NCI-H2081 treated with DMSO at 0.1 percent for 48 hours (cell line): ENCODE measurements at regions not wholly inside any gene's neighbourhood (a gene's known extent, or its start where the extent isn't known, plus 50 kb on each side); places are given as distances from the start of the nearest gene placed in this dataset.
"Not testable (repeated sequence)": the region's sequence is repeated elsewhere in the genome, so short reads cannot be mapped to it uniquely, and the experiment has no call there.

Source experiments
- DNase-seq: peaks from one replicate; lab custom pipeline; 2025; lab: John Stamatoyannopoulos, UW

DNA sequence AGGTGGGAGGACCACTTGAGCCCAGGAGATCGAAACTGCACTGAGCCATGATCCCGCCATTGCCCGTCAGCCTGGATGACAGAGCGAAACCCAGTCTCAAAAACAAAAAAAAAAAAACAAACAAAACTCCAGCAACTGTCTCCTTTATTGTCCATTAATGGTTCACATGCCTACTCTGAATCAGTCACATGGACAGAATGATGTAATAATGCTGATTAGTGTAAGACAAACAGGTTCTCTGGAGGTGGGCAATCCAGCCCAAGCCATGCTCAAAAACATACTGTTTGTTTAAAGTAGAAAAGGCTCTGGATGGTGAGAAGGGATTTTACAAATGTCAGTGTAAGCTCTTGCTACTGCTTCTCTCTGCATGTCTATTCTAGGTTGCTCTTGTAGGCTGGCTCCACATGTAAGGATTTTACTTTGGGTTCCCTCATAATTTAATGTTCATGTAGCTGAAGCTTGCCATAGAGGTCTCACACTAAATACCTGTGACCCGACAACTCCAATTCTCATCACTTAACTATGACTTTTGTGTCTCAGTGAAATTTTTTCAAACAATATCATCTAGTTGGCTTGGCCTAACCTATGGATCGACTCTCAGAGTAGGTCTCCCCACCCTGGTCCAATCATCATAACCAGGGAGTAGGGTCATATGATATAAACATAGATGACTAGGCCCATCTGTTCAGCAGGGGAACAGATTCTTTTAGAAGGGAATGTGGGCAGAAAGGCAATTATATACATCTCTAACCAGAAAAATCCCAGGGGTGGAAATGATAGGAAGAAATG lies 83.9 kb upstream of the SLC39A10 start:
- no peak for DNase-seq

DNA sequence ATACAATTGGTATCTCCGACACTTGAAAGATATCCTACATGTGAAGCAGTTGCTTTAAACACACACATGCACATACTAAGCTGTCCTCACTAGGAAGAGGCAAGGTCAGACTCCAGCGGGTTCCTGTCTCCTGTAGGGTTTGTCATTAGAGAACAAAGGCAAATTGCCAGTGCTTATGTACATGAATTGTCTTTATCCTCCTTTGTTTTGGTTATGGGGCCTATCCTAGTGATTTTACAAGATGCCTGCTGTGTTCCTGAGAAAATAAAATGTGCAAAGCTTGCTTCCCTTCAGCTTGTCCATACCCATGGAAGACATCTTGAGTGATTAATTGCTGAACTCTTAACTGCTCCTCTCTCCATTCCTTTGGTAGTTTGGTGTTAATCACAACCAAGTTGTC lies 86.7 kb upstream of the SLC39A10 start:
- no peak for DNase-seq

DNA sequence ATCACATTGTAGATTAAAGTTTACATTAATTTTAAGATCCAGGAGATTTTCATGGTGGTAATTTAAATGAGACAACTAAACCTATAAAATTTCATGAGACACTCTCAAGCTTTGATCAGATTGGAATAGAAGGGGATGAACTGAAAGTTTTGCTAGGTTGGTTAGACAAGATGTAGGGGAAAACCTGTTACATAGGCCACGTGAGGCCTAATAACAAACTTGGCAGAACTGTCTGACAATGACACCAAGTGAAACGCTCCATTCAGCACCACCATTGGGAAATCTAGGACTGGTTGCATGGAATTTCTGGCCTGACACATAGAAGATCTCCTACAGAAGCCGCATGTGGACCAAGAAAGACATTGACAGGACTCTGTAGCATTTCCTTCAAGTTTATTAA lies 87.8 kb upstream of the SLC39A10 start:
- no peak for DNase-seq

DNA sequence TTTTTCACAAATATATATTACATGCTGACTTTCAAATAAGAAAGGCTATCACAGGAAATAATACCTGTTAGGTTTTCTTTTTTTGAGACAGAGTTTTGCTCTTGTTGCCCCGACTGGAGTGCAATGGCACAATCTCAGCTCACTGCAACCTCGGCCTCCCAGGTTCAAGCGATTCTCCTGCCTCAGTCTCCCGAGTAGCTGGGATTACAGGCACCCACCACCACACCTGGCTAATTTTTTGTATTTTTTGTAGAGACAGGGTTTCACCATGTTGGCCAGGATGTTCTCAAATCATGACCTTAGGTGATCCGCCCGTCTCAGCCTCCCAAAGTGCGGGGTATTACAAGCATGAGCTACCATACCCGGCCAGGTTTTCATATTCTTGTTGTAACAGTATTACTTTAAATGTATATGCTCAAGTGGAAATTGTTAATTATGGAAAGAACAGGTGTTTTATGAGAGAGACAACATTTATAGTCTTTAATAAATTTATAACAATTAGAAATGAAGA lies 92.3 kb upstream of the SLC39A10 start:
- not testable (repeated sequence) for DNase-seq

DNA sequence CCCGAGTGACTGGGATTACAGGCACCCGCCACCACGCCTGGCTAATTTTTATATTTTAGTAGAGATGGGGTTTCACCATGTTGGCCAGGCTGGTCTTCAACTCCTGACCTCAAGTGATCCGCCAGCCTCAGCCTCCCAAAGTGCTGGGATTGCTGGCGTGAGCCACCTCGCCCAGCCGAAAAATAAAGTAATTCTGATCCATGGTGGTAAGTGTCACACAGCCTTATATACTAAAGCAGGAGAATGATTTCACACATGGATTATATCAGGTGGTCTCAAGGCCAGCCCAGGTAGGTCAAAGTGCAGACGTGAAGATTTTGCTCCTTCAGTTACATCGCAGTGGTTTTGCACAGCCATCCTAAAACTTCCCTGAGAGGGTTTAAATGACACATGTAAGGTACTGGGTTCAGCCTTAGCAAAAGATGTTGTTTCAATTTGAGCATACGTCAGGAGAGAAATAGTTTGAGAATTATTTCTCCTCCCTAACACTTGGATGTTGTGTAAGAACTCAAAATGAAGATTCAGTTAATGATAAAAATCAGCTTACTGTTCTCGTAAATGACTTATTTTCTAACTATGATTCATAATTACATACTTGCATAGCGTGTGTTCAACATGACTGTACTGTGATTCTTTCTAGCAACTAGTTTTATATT lies 93.0 kb upstream of the SLC39A10 start:
- no peak for DNase-seq

DNA sequence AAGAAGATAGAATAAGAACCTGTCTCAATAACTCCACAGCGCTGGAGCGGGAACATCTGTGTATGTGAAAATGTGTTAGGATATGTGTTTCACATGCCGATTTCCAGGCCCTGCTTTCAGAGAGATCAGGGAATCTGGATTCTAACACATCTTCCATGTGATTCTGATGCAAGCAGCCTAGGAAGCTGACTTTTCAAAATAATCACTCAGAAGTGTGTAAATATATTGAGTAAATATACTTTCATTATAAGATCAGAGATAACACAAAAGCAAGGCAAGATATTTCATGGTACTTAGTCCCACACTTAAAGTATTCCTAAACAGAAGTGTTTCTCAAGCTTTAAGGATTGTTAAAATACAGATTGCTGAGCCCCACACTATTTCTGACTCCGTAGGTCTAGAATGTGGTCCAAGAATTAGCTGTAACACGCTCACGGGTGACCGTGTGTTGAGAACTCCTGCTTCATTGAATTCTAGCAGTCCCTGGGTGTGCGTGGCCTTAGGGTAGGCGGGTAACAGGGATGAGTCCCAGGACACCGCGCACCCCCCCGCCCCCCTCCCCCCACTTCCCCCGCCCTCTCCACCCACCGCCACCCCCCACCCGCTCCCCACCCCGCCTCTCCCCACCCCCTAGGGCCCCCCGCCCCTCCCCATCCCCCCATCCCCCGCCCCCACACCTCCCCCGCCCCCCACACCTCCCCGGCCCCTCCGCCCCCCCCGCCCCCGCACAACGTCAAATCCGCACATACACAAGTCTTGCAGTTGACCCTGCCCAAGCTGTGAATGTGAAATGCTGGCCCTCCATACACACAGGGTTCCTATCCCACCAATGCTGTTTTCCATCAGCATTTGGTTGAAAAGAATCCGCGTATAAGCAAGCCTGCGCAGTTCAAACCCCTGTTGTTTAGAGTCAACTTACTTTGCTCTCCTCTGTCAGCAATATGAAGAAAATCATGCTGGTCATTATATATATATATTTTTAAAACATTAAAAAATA lies 94.2 kb upstream of the SLC39A10 start:
- no peak for DNase-seq

DNA sequence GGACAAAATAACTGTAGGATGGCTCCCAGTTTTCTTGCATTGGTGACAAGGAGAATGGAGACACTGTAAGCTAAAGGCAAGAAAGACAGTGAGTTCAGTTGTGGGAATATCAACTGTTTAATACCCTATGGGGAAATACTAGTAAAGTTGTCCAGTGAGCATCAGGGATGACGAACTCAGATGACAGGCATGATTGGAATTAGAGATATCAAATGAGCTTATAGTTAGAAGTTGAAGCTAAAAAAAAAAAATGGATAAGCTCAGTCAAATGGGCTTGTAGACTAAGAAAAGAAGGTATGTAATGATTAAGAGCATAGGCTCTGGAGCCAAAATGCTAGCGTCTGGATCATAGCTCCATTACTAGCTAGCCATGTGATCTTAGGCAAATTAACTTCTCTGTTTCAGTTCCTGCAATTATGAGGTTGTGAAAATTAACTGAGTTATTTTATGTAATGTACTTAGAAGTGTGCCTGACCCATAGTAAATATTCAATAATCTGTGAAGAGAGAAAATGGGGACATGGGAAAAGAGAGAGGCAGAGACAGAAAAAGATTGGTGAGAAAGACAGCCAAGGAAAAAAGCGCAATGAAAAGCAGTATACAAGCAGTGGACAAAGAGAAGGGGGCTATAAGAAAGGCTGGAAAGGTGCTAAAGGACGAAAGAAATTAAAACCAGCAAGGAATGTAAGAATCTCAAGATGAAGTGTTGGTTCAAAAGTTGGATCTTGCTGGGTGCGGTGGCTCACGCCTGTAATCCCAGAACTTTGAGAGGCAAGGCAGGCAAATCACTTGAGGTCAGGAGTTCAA lies 95.7 kb upstream of the SLC39A10 start:
- no peak for DNase-seq

DNA sequence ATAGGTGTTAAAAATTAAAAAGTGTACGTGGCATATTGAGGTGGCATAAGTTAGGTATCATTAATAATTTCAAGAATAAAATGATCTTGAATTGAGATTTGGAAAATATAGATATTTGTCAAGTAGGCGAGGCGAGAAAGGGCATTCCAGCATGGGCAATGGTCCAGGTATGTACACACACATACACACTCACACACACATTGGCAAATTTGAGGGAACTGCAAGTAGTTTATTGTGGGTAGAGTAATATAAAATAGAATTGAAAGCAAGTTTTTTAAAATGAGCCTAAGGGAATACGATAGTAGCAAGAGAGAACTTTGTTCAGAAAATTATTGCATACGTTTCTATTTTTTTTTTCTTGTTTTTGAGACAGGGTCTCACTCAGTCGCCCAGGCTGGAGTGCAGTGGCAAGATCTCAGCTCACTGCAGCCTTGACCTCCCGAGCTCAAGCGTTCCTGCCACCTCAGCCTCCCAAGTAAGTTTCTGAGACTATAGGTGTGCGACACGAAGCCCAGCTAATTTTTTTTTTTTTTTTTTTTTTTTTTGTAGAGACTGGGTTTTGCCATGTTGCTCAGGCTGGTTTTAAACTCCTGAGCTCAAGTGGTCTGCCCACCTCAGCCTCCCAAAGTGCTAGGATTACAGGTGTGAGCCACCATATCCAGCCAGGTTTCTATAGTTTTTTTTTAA lies 96.7 kb upstream of the SLC39A10 start:
- DNase-seq = no peak

DNA sequence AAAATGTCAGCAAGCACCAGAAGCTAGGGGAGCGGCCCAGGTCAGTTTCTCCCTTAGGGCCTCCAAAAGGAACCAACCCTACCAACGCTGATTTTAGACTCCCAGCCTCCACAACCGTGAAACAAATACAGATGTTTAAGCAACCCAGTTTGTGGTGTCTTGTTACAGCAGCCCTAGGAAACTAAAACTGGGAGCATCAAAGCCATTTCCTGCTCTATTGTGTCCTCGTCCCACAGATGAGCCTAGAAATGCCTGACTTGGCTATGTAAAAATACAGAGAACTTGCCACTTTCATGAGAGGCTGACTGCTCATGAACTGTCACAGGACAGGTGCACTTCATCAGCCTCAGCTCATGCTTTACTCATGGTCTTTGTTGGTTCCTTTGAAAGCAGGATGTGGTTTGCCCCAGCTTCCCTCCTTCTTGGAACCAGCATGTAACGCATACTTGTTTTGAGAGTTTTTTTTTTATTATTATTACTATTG lies 97.6 kb upstream of the SLC39A10 start:
- DNase-seq = no peak

DNA sequence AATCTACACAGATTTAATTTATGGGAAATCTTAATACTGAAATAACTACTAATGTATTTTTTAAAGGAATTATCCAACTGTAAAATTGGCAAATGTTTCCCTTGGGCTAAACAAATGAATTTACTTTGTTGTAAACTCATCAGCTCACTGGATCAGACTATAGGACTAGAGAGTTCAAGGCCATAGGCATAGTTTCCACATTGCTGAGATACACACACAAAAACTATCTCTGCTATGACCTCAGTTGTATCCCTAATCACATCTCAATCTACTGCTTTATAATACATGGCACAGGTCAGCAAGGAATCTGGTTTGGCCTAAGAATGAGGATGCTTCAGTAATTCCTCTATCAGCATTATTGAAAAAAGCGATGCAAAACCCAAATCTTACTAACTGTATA lies 101.1 kb upstream of the SLC39A10 start:
- DNase-seq = no peak

DNA sequence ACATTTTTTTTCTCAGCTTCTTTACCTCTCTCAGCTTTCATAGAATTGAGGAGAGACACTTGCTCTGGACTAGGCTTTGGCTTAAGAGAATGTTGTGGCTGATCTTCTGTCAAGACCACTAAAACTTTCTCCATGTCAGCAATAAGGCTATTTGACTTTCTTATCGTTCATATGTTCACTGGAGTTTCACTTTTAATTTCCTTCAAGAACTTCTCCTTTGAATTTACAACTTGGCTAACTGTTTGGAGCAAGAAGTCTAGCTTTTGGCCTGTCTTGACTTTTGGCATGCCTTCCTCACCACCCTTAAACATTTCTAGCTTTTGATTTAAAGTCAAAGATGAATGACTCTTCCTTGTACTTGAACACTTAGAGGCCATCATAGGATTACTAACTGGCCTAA lies 104.4 kb upstream of the SLC39A10 start:
- DNase-seq = no peak

DNA sequence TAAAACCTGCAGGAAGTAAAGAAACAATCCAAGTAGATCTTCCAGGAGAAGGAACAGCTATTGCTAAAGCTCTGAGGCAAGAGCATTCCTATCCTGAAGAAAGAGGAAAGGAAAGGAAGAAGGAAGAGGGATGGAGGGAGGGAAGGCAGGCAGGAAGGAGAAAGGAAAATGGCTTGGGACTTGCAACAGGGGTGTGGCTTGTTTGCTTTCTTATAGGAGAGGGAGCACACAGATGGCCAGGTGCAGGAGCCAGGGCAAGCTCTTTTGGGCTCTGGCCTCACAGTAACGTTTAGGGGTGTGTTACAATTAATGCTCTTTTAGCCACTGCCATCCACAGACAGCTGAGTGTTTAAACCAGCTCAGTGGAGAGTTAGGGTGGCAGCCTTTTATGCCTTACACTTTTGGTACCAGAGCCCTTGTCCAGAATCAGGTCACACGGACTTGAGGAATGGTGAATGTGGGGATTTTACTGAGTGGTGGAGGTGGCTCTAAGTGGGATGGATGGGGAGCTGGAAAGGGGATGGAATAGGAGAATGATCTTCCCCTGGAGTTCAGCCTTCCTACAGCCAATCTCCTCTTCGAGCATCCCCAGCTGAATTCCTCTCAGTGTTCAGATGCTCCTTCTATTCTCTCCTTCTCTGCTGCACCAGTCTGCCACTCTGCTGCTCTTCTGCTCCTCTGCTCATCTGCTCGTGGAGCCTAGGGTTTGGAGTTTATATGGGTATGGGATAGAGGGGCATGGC lies 108.7 kb upstream of the SLC39A10 start:
- no peak for DNase-seq

DNA sequence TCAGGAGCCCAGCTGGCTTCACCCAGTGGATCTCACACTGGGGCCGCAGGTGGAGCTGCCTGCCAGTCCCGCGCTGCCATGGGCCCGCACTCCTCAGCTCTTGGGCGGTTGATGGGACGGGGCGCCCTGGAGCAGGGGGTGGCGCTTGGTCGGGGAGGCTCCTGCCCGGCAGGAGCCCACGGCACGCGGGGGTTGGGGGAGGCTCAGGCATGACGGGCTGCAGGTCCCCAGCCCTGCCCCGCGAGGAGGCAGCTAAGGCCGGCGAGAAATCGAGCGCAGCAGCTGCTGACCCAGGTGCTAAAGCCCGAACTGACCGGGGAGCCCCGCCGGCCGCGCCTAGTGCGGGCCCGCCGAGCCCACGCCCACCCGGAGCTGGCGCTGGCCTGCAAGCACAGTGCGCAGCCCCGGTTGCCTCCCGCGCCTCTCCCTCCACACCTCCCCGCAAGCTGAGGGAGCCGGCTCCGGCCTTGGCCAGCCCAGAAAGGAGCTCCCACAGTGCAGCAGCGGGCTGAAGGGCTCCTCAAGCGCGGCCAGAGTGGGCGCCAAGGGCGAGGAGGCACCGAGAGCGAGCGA lies 109.7 kb upstream of the SLC39A10 start:
- not testable (repeated sequence) for DNase-seq

DNA sequence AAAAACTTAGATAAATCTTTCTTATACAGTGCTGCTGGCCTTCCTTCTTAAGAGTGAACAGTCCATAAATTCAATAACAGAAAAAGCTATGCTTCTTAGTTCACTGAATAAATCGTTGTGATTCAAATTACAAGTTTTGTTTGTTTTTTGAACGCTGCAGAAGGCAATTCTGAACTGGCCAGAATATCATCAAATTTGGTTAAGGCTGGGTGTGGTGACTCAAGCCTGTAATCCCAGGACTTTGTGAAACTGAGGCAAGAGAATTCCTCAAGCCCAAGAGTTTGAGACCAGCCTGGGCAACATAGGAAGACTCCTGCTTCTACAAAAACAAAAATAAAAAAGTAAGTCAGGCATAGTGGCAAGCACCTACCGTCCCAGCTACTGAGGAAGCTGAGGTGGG lies 111.2 kb upstream of the SLC39A10 start:
- no peak for DNase-seq

DNA sequence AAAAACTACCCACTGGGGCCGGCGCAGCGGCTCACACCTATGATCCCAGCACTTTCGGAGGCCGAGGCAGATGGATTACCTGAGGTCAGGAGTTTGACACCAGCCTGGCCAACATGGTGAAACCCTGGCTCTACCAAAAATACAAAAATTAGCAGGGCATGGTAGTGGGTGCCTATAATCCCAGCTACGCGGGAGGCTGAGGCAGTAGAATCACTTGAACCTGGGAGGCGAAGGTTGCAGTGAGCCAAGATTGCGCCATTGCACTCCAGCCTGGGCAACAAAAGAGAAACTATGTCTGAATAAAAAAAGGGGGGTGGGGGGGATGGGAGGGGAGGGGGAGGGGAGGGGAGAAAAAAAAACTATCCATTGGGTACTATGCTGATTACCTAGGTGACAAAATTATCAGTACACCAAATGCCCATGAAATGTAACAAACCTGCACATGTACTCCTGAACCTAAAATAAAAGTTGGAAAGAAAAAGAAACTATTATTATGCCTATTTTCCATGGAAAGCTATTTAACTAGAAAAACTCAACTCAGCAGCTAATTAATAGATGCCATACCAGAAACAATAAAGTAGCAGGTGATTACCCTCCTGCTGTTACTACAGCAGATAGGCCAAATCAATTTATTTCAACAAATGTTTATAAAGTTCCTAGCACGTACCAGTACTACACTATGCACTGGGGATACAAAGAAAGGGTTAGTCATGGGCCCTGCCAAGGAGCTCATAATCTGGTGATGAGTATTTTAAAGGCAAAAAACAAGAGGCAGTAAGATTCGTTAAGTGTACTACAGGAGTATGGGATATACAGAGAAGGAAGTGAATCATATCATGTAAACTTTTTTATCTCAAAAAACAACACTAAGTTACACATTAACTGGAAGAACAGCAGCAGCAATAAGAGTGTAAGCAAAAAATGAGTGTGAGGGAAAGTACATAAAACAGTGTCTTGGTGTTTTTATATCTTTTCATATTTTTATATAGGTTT lies 112.8 kb upstream of the SLC39A10 start:
- DNase-seq = no peak

DNA sequence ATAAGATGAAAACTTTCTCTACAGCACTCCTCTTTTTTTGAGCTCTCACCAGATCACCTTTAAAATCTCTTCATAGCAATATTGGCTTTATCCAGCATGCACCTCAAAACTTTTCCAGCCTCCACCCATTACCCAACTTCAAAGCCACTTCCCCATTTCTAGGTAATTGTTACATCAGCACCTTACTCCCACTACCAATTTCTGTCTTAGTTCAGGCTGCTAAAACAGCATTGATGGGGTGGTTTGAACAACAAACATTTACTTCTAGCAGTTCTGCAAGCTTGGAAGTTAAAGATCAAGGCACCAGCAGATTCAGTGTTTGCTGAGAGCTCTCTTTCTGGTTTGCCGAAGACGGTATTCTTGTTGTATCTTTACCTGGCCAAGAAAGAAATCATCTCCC lies 114.0 kb upstream of the SLC39A10 start:
- no peak for DNase-seq

DNA sequence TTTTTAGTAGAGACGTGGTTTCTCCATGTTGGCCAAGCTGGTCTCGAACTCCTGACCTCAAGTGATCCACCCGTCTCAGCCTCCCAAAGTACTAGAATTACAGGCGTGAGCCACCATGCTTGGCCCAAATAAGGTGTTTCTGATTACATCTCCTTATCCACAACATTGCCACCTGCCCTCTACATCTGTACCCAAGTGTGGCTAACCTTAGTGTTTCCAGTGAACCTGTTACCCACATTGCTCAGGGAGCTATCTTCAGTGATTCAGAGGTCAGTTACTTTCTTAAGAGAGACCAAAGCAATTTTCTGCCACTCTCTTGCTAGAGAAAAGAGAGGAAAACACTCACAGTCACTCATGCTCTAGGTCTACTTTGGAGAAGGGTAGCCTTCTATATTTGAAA lies 115.0 kb upstream of the SLC39A10 start:
- no peak for DNase-seq

DNA sequence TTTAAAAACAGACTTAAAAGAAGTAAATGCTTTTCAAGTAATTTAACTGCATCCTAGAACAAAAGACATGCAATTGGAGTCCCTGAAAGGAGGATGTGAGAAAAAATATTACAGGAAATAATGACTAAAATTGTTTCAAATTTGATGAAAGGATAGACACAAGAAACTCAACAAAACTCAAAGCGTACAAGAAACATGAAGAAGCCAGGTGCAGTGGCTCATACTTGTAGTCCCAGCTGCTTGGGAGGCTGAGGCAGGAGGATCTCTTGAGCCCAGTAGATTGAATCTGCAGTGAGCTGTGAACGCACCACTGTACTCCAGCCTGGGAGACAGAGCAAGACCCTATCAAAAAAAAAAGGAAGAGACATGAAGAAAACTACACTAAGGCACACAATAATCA lies 118.1 kb upstream of the SLC39A10 start:
- no peak for DNase-seq
